ENCODE measurements at regions not wholly inside any gene's neighbourhood (a gene's known extent, or its start where the extent isn't known, plus 50 kb on each side); places are given as distances from the start of the nearest gene placed in this dataset.
"Not testable (repeated sequence)": the region's sequence is repeated elsewhere in the genome, so short reads cannot be mapped to it uniquely, and the experiment has no call there.

GRCh38 chr1:161439280-161440232 lies 65.7 kb upstream of the FCGR2A start:
- Histone ChIP-seq H3K36me3 (no peaks in the 10 kb centered on the region), H3K27ac (no peak overlapping the region), H3K9me3 (peaks cover 0 to 8% of the 10 kb centered on the region in 2 donors), H3K27me3 (no peaks in the 10 kb centered on the region), H3K4me1 (no peaks in the 10 kb centered on the region), H3K4me3 (peak overlapping the region in 1 of 2 donors; percentile 50)
- peak in 1 of 2 donors; percentile 62 for DNase-seq (ENCODE audit: low spot score in 2 of 2)
- no peak for TF ChIP-seq CTCF (IDR thresholded peaks at IDR 0.05)
- intact Hi-C loops (cut with DNase I) = no loop called here

GRCh38 chr1:161433191-161433590 lies 65.5 kb upstream of the CFAP126 start:
- H3K4me3 ChIP-seq; H3K27ac ChIP-seq; H3K27me3 ChIP-seq; H3K4me1 ChIP-seq; DNase-seq (ENCODE audit: low spot score in 2 of 2); intact Hi-C loops (cut with DNase I); H3K36me3 ChIP-seq: not testable (repeated sequence)
- peaks cover 0 to 16% of the 10 kb centered on the region in 2 donors for H3K9me3 ChIP-seq

GRCh38 chr1:161432091-161432490 lies 64.4 kb upstream of the CFAP126 start:
- H3K27me3 ChIP-seq = no peaks in the 10 kb centered on the region
- no peak for TF ChIP-seq CTCF (IDR thresholded peaks at IDR 0.05)
- no peaks in the 10 kb centered on the region for H3K36me3 ChIP-seq
- no peaks in the 10 kb centered on the region for H3K4me1 ChIP-seq
- intact Hi-C loops (cut with DNase I) = no loop called here
- DNase-seq (ENCODE audit: low spot score in 2 of 2) = no peak
- H3K9me3 ChIP-seq = peaks cover 0 to 16% of the 10 kb centered on the region in 2 donors
- no peak overlapping the region for H3K27ac ChIP-seq
- no peak overlapping the region for H3K4me3 ChIP-seq

- H3K4me1 ChIP-seq = no peaks in the 10 kb centered on the region
- H3K4me3 ChIP-seq = no peak overlapping the region
- TF ChIP-seq CTCF (IDR thresholded peaks at IDR 0.05) = no peak
- no peaks in the 10 kb centered on the region for H3K36me3 ChIP-seq
- no peaks in the 10 kb centered on the region for H3K27me3 ChIP-seq
- intact Hi-C loops (cut with DNase I) = no loop called here
- peaks cover 0 to 8% of the 10 kb centered on the region in 2 donors for H3K9me3 ChIP-seq
- no peak for DNase-seq (ENCODE audit: low spot score in 2 of 2)
- no peak overlapping the region for H3K27ac ChIP-seq
These were observed 60.2 kb upstream of the CFAP126 start for GRCh38 chr1:161427733-161428516.

GRCh38 chr1:161422914-161423313 lies 55.2 kb upstream of the CFAP126 start:
- H3K27me3 ChIP-seq; H3K4me1 ChIP-seq; intact Hi-C loops (cut with DNase I); DNase-seq (ENCODE audit: low spot score in 2 of 2); H3K9me3 ChIP-seq; H3K36me3 ChIP-seq; H3K4me3 ChIP-seq; H3K27ac ChIP-seq: not testable (repeated sequence)

- Histone ChIP-seq H3K27ac (no peak overlapping the region), H3K36me3 (peaks cover 0 to 3% of the 10 kb centered on the region in 2 donors), H3K4me3 (no peak overlapping the region), H3K27me3 (no peaks in the 10 kb centered on the region), H3K4me1 (no peaks in the 10 kb centered on the region), H3K9me3 (peaks cover 0 to 5% of the 10 kb centered on the region in 2 donors)
- TF ChIP-seq CTCF (IDR thresholded peaks at IDR 0.05) = no peak
- intact Hi-C loops (cut with DNase I) = no loop called here
- no peak for DNase-seq (ENCODE audit: low spot score in 2 of 2)
These were observed 53.8 kb upstream of the CFAP126 start for GRCh38 chr1:161421456-161421855.

Measured in ascending aorta (tissue), 2 donors.